HL-60 (cell line): ENCODE measurements at regions not wholly inside any gene's neighbourhood (a gene's known extent, or its start where the extent isn't known, plus 50 kb on each side); places are given as distances from the start of the nearest gene placed in this dataset.

Experiments used
- CTCF ChIP-seq: IDR thresholded peaks from one replicate; pipeline ENCODE4 v1.5.1; 2011; ENCODE audit warnings: low read length, control low read depth, inconsistent platforms; ENCODE audit not compliant: insufficient read depth
- GABPA ChIP-seq: IDR thresholded peaks from 2 replicates; pipeline ENCODE4 v1.6.1; 2012; ENCODE audit warnings: low read depth
- POLR2AphosphoS5 ChIP-seq: IDR thresholded peaks from 2 replicates; pipeline ENCODE4 v1.6.1; 2012; ENCODE audit warnings: low read depth
- REST ChIP-seq: IDR thresholded peaks from 2 replicates; pipeline ENCODE4 v1.6.1; 2012; ENCODE audit warnings: low read depth; ENCODE audit not compliant: insufficient replicate concordance
- SPI1 ChIP-seq: IDR thresholded peaks from 2 replicates; pipeline ENCODE4 v1.6.1; 2012; ENCODE audit warnings: low read depth, mild to moderate bottlenecking, borderline replicate concordance

- TF ChIP-seq CTCF = no peak
- no peak for TF ChIP-seq POLR2AphosphoS5
- TF ChIP-seq GABPA = no peak
- TF ChIP-seq SPI1 = no peak
- no peak for TF ChIP-seq REST
These were observed 80.1 kb downstream of the EBLN2 start for GRCh38 chr3:73141525-73141924.
